Left lung (tissue), 4 donors: ENCODE measurements at regions not wholly inside any gene's neighbourhood (a gene's known extent, or its start where the extent isn't known, plus 50 kb on each side); places are given as distances from the start of the nearest gene placed in this dataset.

Source experiments
- ATAC-seq: fragments of 200-7000 bp; cut with Tn5 transposase; one replicate; pipeline ENCODE4 v1.9.1; 2020; ENCODE audit warnings: moderate library complexity
- DNase-seq, 4 donors: peaks; one replicate each; pipeline ENCODE4 v3.0.0-alpha.2; 2013 to 2020
- H3K27ac ChIP-seq, 2 donors: fragments of 200-600 bp; sonication (generic) in 1 of 2; one replicate each; pipeline versions ENCODE4 v1.5.0 to v1.8.0; 2020 to 2021
- H3K27me3 ChIP-seq, 2 donors: fragments of 200-600 bp; sonication (generic) in 1 of 2; one replicate each; pipeline versions ENCODE4 v1.5.0 to v1.8.0; 2020 to 2021
- H3K36me3 ChIP-seq, 2 donors: fragments of 200-600 bp; sonication (generic) in 1 of 2; one replicate each; pipeline versions ENCODE4 v1.5.0 to v1.8.0; 2020 to 2021
- H3K4me1 ChIP-seq, 2 donors: fragments of 200-600 bp; one replicate each; pipeline ENCODE4 v1.8.0; 2021
- H3K4me3 ChIP-seq, 2 donors: fragments of 200-600 bp; sonication (generic) in 1 of 2; one replicate each; pipeline versions ENCODE4 v1.5.0 to v1.8.0; 2020 to 2021; ENCODE audit warnings: mild to moderate bottlenecking in 1 of 2
- H3K9me3 ChIP-seq, 2 donors: fragments of 200-600 bp; sonication (generic) in 1 of 2; one replicate each; pipeline versions ENCODE4 v1.5.0 to v1.8.0; 2020 to 2021
- intact Hi-C, 2 donors: fragments of 100-400 bp; cut with DNase I; formaldehyde crosslinking; loops; one replicate each; pipeline versions ENCODE4 v1.11.2 to v1.14.2; 2022
- TF ChIP-seq, protein P1 (sequence below), 2 donors: fragments of 200-600 bp; sonication (generic) in 1 of 2; IDR thresholded peaks; one replicate each; pipeline versions ENCODE4 v1.5.0 to v1.8.0; 2021; ENCODE audit warnings: antibody characterized with exemption in 2 of 2
- donor health status: DM: no; HTN: yes; CAD: no.
- donor health status: DM: no; HTN: no; CAD: no.

GRCh38 chr13:65857942-65858565 is 1372.1 kb downstream of the PCDH9 start:
- Histone ChIP-seq H3K4me1 (no peaks in the 10 kb centered on the region), H3K27ac (no peak overlapping the region), H3K4me3 (no peak overlapping the region), H3K36me3 (no peaks in the 10 kb centered on the region), H3K27me3 (no peaks in the 10 kb centered on the region), H3K9me3 (no peaks in the 10 kb centered on the region)
- no peak for DNase-seq
- TF ChIP-seq, protein P1, sequence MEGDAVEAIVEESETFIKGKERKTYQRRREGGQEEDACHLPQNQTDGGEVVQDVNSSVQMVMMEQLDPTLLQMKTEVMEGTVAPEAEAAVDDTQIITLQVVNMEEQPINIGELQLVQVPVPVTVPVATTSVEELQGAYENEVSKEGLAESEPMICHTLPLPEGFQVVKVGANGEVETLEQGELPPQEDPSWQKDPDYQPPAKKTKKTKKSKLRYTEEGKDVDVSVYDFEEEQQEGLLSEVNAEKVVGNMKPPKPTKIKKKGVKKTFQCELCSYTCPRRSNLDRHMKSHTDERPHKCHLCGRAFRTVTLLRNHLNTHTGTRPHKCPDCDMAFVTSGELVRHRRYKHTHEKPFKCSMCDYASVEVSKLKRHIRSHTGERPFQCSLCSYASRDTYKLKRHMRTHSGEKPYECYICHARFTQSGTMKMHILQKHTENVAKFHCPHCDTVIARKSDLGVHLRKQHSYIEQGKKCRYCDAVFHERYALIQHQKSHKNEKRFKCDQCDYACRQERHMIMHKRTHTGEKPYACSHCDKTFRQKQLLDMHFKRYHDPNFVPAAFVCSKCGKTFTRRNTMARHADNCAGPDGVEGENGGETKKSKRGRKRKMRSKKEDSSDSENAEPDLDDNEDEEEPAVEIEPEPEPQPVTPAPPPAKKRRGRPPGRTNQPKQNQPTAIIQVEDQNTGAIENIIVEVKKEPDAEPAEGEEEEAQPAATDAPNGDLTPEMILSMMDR (IDR thresholded peaks at IDR 0.05), result no peak
- intact Hi-C loops, result no loop called here
- no peak for ATAC-seq

- H3K27me3 ChIP-seq, result no peaks in the 10 kb centered on the region
- no peaks in the 10 kb centered on the region for H3K9me3 ChIP-seq
- TF ChIP-seq, protein P1 (IDR thresholded peaks at IDR 0.05), result no peak
- intact Hi-C loops, result no loop called here
- no peak overlapping the region for H3K4me3 ChIP-seq
- no peak overlapping the region for H3K27ac ChIP-seq
- DNase-seq (no peak), ATAC-seq (no peak)
- H3K36me3 ChIP-seq, result no peaks in the 10 kb centered on the region
- no peaks in the 10 kb centered on the region for H3K4me1 ChIP-seq
Observed at GRCh38 chr13:65856431-65856830, 1373.7 kb downstream of the PCDH9 start.

DNA sequence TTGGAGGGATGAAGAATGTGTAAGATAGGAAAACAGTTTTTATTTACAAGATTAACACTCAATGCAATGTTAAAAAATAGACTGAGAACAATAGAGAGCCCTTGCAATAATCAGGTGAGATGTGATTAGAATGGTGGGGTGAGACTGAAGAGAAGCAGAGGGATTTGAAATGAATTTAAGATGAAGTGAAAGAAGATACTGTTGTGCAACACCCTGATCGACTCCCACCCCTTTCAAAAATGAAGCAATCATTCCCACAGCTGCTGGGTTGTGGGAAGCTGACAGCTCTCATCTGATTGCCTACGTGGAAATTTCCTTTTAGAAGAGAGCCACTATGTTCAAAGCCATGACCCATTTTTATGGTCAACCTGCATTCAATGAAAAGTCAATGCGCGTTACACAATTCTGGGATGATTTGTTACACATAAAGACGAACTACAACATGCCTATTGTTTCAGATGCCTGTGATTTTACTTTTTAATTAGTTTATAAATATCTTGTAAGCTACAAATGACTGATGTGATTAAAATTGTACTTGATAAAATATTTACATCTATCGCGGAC is 1374.8 kb downstream of the PCDH9 start:
- no peak overlapping the region for H3K27ac ChIP-seq
- no peaks in the 10 kb centered on the region for H3K9me3 ChIP-seq
- TF ChIP-seq, protein P1 (IDR thresholded peaks at IDR 0.05), result no peak
- H3K4me1 ChIP-seq, result no peaks in the 10 kb centered on the region
- DNase-seq (peak in 2 of 4 donors; percentile 64 to 65), ATAC-seq (no peak)
- intact Hi-C loops, result no loop called here
- no peaks in the 10 kb centered on the region for H3K27me3 ChIP-seq
- H3K36me3 ChIP-seq, result no peaks in the 10 kb centered on the region
- no peak overlapping the region for H3K4me3 ChIP-seq

- TF ChIP-seq, protein P1 (IDR thresholded peaks at IDR 0.05), result no peak
- intact Hi-C loops, result no loop called here
- Histone ChIP-seq H3K4me3 (no peak overlapping the region), H3K27ac (no peak overlapping the region), H3K9me3 (no peaks in the 10 kb centered on the region), H3K36me3 (no peaks in the 10 kb centered on the region), H3K4me1 (no peaks in the 10 kb centered on the region), H3K27me3 (no peaks in the 10 kb centered on the region)
- no peak for ATAC-seq
- DNase-seq, result no peak
Observed at GRCh38 chr13:65854431-65854830, 1375.7 kb downstream of the PCDH9 start.

DNA sequence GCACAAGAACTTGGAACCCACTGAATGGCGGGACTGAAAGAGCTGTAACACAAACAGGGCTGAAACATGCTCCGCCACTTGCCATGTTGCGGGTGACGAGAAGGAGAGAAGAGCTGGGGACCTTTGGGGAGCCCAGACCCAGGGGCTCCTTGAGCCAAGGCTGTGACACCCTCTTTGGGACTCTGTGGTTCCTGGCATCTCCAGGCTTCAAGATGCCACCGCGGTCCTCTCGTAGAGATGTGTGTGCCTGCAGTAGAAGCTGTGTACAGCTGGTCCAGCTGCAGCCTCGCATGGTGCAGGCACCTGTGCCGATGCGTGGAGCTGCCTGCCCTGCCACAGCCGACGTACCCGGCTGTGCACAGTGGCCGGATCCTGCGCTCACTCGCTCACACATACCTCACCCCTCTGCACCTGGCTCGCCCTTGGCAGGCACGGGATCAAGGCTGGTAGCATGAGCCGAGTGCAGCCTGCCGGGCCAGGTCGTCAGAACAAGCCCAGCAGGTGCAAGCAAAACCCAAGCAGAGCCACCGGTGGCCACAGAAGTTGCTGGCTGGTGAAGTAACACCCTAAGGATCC is 1385.8 kb downstream of the PCDH9 start:
- TF ChIP-seq, protein P1 (IDR thresholded peaks at IDR 0.05), result no peak
- Histone ChIP-seq H3K9me3 (no peaks in the 10 kb centered on the region), H3K4me3 (no peak overlapping the region), H3K27ac (no peak overlapping the region), H3K4me1 (no peaks in the 10 kb centered on the region), H3K36me3 (no peaks in the 10 kb centered on the region), H3K27me3 (no peaks in the 10 kb centered on the region)
- intact Hi-C loops, result no loop called here
- ATAC-seq, result no peak
- DNase-seq, result peak in 1 of 4 donors; percentile 69
